Endothelial cell of umbilical vein (primary cell): ENCODE measurements at regions not wholly inside any gene's neighbourhood (a gene's known extent, or its start where the extent isn't known, plus 50 kb on each side); places are given as distances from the start of the nearest gene placed in this dataset.

ENCODE experiments used
- CTCF ChIP-seq, 2 donors: IDR thresholded peaks; 1 replicate in 1 of 2; 2 replicates in 1 of 2; pipeline ENCODE4 v1.5.1; 2011; ENCODE audit warnings: low read length in 2 of 2, mild to moderate bottlenecking in 2 of 2, moderate library complexity in 2 of 2, control low read depth in 1 of 2, inconsistent platforms in 1 of 2, low read depth in 1 of 2; ENCODE audit not compliant: insufficient read depth in 1 of 2; ENCODE audit errors: extremely low read depth in 1 of 2
- EZH2 ChIP-seq: IDR thresholded peaks from 2 replicates; pipeline ENCODE4 v1.6.1; 2012; ENCODE audit warnings: borderline replicate concordance, low read depth, mild to moderate bottlenecking, moderate library complexity, low read length, inconsistent platforms; ENCODE audit not compliant: severe bottlenecking
- POLR2A ChIP-seq: IDR thresholded peaks from 2 replicates; pipeline ENCODE4 v1.6.1; 2012; ENCODE audit warnings: low read depth, mild to moderate bottlenecking, control low read depth, low read length
- POLR2AphosphoS5 ChIP-seq: IDR thresholded peaks from 2 replicates; pipeline ENCODE4 v1.6.1; 2012; ENCODE audit warnings: low read depth, mild to moderate bottlenecking, control low read depth, low read length, moderate library complexity; ENCODE audit not compliant: insufficient read depth

GRCh38 chr18:6570581-6571238 lies 156.0 kb upstream of the L3MBTL4 start:
- TF ChIP-seq CTCF (IDR thresholded peaks at IDR 0.05; ENCODE audit: extremely low read depth in 1 of 2, insufficient read depth in 1 of 2, low read depth in 1 of 2, low read length in 2 of 2) (no peak), EZH2 (no peak), POLR2A (no peak), POLR2AphosphoS5 (no peak)
